K562 (cell line): ENCODE measurements at regions not wholly inside any gene's neighbourhood (a gene's known extent, or its start where the extent isn't known, plus 50 kb on each side); places are given as distances from the start of the nearest gene placed in this dataset.

Experiments used
- ATAC-seq: fragments of 200-7000 bp; cut with Tn5 transposase; 3 replicates; pipeline ENCODE4 v1.9.1; 2020; ENCODE audit warnings: moderate library complexity
- BruUV-seq: library from RNA; stranded (reverse); fragments of 400-500 nt; replicated peaks from 2 replicates; lab custom pipeline; 2021; lab: Mats Ljungman, UMichigan
- CTCF ChIA-PET: fragments of 300-600 bp; formaldehyde crosslinking; extraction: SDS; loops from one replicate; lab custom pipeline; 2021; ENCODE audit warnings: low intra/inter-chr PET ratio; lab: Yijun Ruan, JAX
- POLR2A ChIA-PET: fragments of 300-600, 350-650 bp; sonication (Branson Sonifier 250); formaldehyde crosslinking; extraction: SDS; loops from one replicate; lab custom pipeline; 2021; ENCODE audit warnings: antibody characterized with exemption, inconsistent platforms; lab: Yijun Ruan, JAX
- DNase-seq, 4 experiments: peaks; one replicate each; pipeline versions ENCODE4 v3.0.0 to v3.0.0-alpha.2; 2011 to 2018; ENCODE audit warnings: low spot score in 3 of 4, mixed read lengths in 3 of 4; ENCODE audit errors: extremely low read depth in 1 of 4
- FAIRE-seq: peaks from 2 replicates; lab custom pipeline; 2011; peaks lifted over from hg19 to GRCh38; lab: Jason Lieb, UNC
- H2AFZ ChIP-seq: 2 replicates; pipeline ENCODE4 v1.6.0; 2011; ENCODE audit warnings: low read depth, low read length, control low read depth, inconsistent platforms
- H3K27ac ChIP-seq: fragments of 200-600 bp; 3 replicates; pipeline ENCODE4 v1.8.0; 2011; ENCODE audit warnings: low read depth, mild to moderate bottlenecking, control low read depth, inconsistent platforms, low read length, moderate library complexity, mixed read lengths; ENCODE audit errors: extremely low read depth
- H3K27me3 ChIP-seq, 2 experiments: fragments of 300-600 bp in 1 of 2; 2 replicates in 1 of 2; 3 replicates in 1 of 2; pipeline versions ENCODE4 v1.6.0 to v1.8.0; 2011; ENCODE audit warnings: inconsistent platforms in 2 of 2, low read length in 2 of 2, mild to moderate bottlenecking in 1 of 2, mixed read lengths in 1 of 2, moderate library complexity in 1 of 2; ENCODE audit not compliant: control insufficient read depth in 2 of 2, insufficient read depth in 2 of 2
- H3K36me3 ChIP-seq: fragments of 300-600 bp; 3 replicates; pipeline ENCODE4 v1.8.0; 2011; ENCODE audit warnings: mild to moderate bottlenecking, low read length, inconsistent platforms; ENCODE audit not compliant: control insufficient read depth, insufficient read depth
- H3K4me1 ChIP-seq, 2 experiments: fragments of 200-600 bp in 1 of 2; replicated peaks in 1 of 2; 2 replicates in 1 of 2; 3 replicates in 1 of 2; pipeline versions ENCODE4 v1.5.1 to v1.8.0; 2011; ENCODE audit warnings: inconsistent platforms in 2 of 2, low read length in 2 of 2, mild to moderate bottlenecking in 1 of 2, mixed read lengths in 1 of 2, moderate library complexity in 1 of 2; ENCODE audit not compliant: control insufficient read depth in 2 of 2, insufficient read depth in 2 of 2
- H3K4me2 ChIP-seq: 2 replicates; pipeline ENCODE4 v1.6.1; 2011; ENCODE audit warnings: low read length, control low read depth, inconsistent platforms, mixed read lengths; ENCODE audit not compliant: insufficient read depth
- H3K4me3 ChIP-seq: fragments of 200-600 bp; sonication (generic), shearing (Covaris generic); 2 replicates; pipeline ENCODE4 v1.5.1; 2016; ENCODE audit warnings: control low read depth, inconsistent platforms
- H3K79me2 ChIP-seq: fragments of 200-600 bp; 3 replicates; pipeline ENCODE4 v1.8.0; 2011; ENCODE audit warnings: low read length, inconsistent platforms; ENCODE audit not compliant: control insufficient read depth, insufficient read depth
- H3K9ac ChIP-seq, 2 experiments: 2 replicates each; pipeline versions ENCODE4 v1.6.0 to v1.6.1; 2011; ENCODE audit warnings: low read depth in 2 of 2, low read length in 2 of 2, control low read depth in 1 of 2, inconsistent platforms in 1 of 2, mild to moderate bottlenecking in 1 of 2, mixed read lengths in 1 of 2; ENCODE audit not compliant: insufficient read depth in 1 of 2
- H3K9me1 ChIP-seq: one replicate; pipeline ENCODE4 v1.6.0; 2011; ENCODE audit warnings: inconsistent platforms, mild to moderate bottlenecking, low read length, moderate library complexity; ENCODE audit not compliant: control insufficient read depth, insufficient read depth
- H3K9me3 ChIP-seq: replicated peaks from 2 replicates; pipeline ENCODE4 v1.5.1; 2011; ENCODE audit warnings: low read depth, low read length, inconsistent platforms; ENCODE audit not compliant: control insufficient read depth, insufficient read depth
- H4K20me1 ChIP-seq: replicated peaks from 2 replicates; pipeline ENCODE4 v1.6.1; 2011; ENCODE audit warnings: low read length, inconsistent platforms, mixed read lengths; ENCODE audit not compliant: control insufficient read depth, insufficient read depth
- EWSR1 ChIP-seq: fragments of 450-650 bp; IDR thresholded peaks from 2 replicates; pipeline ENCODE4 v1.6.1; 2018; ENCODE audit warnings: borderline replicate concordance, mild to moderate bottlenecking, low read depth, moderate library complexity; ENCODE audit not compliant: partially characterized antibody
- MBD2 ChIP-seq: sonication (generic); IDR thresholded peaks from 2 replicates; pipeline ENCODE4 v1.6.1; 2016; ENCODE audit warnings: low read depth, borderline replicate concordance
- MCM7 ChIP-seq, 2 experiments: fragments of 450-650 bp; IDR thresholded peaks; 2 replicates each; pipeline ENCODE4 v1.6.1; 2016 to 2018
- NELFE ChIP-seq: IDR thresholded peaks from 2 replicates; pipeline ENCODE4 v1.6.1; 2011; ENCODE audit warnings: mild to moderate bottlenecking; ENCODE audit not compliant: insufficient read depth, insufficient read length
- NKRF ChIP-seq: fragments of 450-650 bp; IDR thresholded peaks from 2 replicates; pipeline ENCODE4 v1.6.1; 2016; ENCODE audit warnings: borderline replicate concordance
- NR1H2 ChIP-seq: sonication (generic); formaldehyde crosslinking; IDR thresholded peaks from 2 replicates; pipeline ENCODE4 v1.4.0; 2020; ENCODE audit warnings: mild to moderate bottlenecking, missing genetic modification reagents
- POU5F1 ChIP-seq: fragments of 150-350 bp; IDR thresholded peaks from 2 replicates; pipeline ENCODE4 v1.6.1; 2014; ENCODE audit warnings: borderline replicate concordance, low read length, low read depth, mild to moderate bottlenecking; ENCODE audit not compliant: partially characterized antibody
- RBM34 ChIP-seq: fragments of 200-400 bp; formaldehyde crosslinking; IDR thresholded peaks from 2 replicates; pipeline ENCODE4 v1.6.1; 2018; ENCODE audit warnings: low read length, borderline replicate concordance; ENCODE audit not compliant: insufficient read depth
- SRSF7 ChIP-seq: fragments of 200-400 bp; formaldehyde crosslinking; optimal IDR thresholded peaks from 2 replicates; pipeline ENCODE3; 2017; ENCODE audit warnings: mild to moderate bottlenecking, low read depth, low read length
- WGBS: fragments of 100-300 bp; shearing (Covaris generic); methylation state at CpG from one replicate; pipeline ENCODE4 v1.1.6; 2016; ENCODE audit warnings: low coverage, mixed read lengths; ENCODE audit not compliant: insufficient coverage; ENCODE audit errors: missing lambda C conversion rate; 5-methylcytosine and 5-hydroxymethylcytosine counted together
- in situ Hi-C: fragments of 300-500 bp; cut with MboI; formaldehyde crosslinking; loops from 4 replicates; pipeline ENCODE4 v1.15.0; 2018; ENCODE audit warnings: inconsistent platforms, mixed read lengths
- intact Hi-C: fragments of 100-400 bp; cut with micrococcal nuclease; formaldehyde crosslinking; loops from 2 replicates; pipeline ENCODE4 v1.14.2; 2022
- TF ChIP-seq, protein P1 (sequence below), 2 experiments: fragments of 450-650 bp; formaldehyde crosslinking in 1 of 2; IDR thresholded peaks; 2 replicates each; pipeline versions ENCODE4 v1.4.0 to v1.6.1; 2014 to 2020; ENCODE audit warnings: mild to moderate bottlenecking in 2 of 2, borderline replicate concordance in 1 of 2, low read depth in 1 of 2

DNA sequence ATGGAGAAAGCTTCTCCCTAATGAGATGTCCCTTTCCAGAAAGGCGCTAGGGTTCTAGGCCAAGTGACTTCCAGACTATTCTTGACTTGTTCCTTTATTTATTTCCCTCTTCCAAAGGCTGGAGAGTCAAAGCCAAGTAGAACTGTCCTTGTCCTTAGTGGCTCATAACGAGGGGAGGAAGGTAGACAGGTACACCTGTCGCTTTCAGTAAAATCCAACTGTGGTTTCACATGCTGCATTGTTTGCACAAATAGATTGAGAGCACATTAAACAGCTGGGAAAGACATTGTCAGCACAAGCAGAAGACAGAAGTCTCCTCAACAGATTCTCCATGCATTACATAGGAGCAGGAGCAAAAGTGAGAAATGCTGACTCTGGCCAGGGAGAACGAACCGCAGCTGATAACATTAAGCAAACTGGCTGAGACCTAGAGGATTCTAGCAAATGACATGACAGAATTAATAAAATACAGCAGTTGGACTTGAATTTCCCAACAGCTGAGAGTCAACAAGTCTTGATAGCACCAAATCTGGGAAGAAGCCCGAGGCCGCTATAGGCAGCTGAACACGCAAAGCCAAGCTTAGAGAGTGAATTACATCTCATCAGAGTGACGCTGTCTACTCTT lies 227.7 kb downstream of the TLE3 start (continued):
- no peak for TF ChIP-seq MBD2
- TF ChIP-seq NKRF = no peak
- TF ChIP-seq EWSR1 = no peak
- TF ChIP-seq NR1H2 (CRISPR knock-in tag) = no peak
- no peak for TF ChIP-seq NELFE

GRCh38 chr15:69871511-69872134 lies 226.1 kb downstream of the TLE3 start:
- no peak for ATAC-seq
- Histone ChIP-seq H3K36me3 (no peaks in the 10 kb centered on the region), H3K9ac (no peak overlapping the region), H3K27me3 (peaks cover 2 to 3% of the 10 kb centered on the region in 2 experiments; a peak in 1 of 5 replicates), H3K9me3 (no peaks in the 10 kb centered on the region), H3K27ac (no peak overlapping the region), H3K4me2 (no peak overlapping the region), H4K20me1 (no peaks in the 10 kb centered on the region; the same call in 1 of the 2 replicates), H3K9me1 (no peaks in the 10 kb centered on the region), H3K79me2 (no peaks in the 10 kb centered on the region), H2AFZ (no peak overlapping the region), H3K4me1 (peaks cover 6 to 11% of the 10 kb centered on the region in 2 experiments; a peak in 4 of 5 replicates), H3K4me3 (no peak overlapping the region)
- no TSS peak for BruUV-seq
- ChIA-PET CTCF (no interaction called here), POLR2A (interaction anchor here (0.6 to 0.7 kb wide), 3 partner anchors 9 to 130 kb away, joined by 3 to 4 read pairs (median 3); no protein-coding TSS in a partner anchor)
- in situ Hi-C loops (no loop called here), intact Hi-C loops (no loop called here)
- 0% methylated on average over 7 of the region's 7 CpGs for WGBS
- DNase-seq = no peak
- FAIRE-seq = no peak
- TF ChIP-seq POU5F1 = no peak
- no peak for TF ChIP-seq RBM34
- TF ChIP-seq SRSF7 = no peak
- TF ChIP-seq MCM7 (IDR thresholded peaks at IDR 0.05) = no peak
- TF ChIP-seq, protein P1, sequence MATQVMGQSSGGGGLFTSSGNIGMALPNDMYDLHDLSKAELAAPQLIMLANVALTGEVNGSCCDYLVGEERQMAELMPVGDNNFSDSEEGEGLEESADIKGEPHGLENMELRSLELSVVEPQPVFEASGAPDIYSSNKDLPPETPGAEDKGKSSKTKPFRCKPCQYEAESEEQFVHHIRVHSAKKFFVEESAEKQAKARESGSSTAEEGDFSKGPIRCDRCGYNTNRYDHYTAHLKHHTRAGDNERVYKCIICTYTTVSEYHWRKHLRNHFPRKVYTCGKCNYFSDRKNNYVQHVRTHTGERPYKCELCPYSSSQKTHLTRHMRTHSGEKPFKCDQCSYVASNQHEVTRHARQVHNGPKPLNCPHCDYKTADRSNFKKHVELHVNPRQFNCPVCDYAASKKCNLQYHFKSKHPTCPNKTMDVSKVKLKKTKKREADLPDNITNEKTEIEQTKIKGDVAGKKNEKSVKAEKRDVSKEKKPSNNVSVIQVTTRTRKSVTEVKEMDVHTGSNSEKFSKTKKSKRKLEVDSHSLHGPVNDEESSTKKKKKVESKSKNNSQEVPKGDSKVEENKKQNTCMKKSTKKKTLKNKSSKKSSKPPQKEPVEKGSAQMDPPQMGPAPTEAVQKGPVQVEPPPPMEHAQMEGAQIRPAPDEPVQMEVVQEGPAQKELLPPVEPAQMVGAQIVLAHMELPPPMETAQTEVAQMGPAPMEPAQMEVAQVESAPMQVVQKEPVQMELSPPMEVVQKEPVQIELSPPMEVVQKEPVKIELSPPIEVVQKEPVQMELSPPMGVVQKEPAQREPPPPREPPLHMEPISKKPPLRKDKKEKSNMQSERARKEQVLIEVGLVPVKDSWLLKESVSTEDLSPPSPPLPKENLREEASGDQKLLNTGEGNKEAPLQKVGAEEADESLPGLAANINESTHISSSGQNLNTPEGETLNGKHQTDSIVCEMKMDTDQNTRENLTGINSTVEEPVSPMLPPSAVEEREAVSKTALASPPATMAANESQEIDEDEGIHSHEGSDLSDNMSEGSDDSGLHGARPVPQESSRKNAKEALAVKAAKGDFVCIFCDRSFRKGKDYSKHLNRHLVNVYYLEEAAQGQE (IDR thresholded peaks at IDR 0.05; ENCODE audit: borderline replicate concordance) = no peak
- TF ChIP-seq, protein P1 (CRISPR knock-in tag; IDR thresholded peaks at IDR 0.05; ENCODE audit: low read depth) = no peak
